Neural cell (in vitro differentiated cells): ENCODE measurements at regions not wholly inside any gene's neighbourhood (a gene's known extent, or its start where the extent isn't known, plus 50 kb on each side); places are given as distances from the start of the nearest gene placed in this dataset.
A peak's percentile ranks its signal among the peaks of the same experiment; 100 is the strongest.

Source experiments
- H2AFZ ChIP-seq: fragments of 200-600, 300-800 bp; sonication (generic), shearing (Covaris generic); 2 replicates; pipeline ENCODE4 v1.6.0; 2014; ENCODE audit warnings: low read depth, mild to moderate bottlenecking, antibody characterized with exemption, low read length, moderate library complexity
- H3F3A ChIP-seq: fragments of 200-600 bp; shearing (Covaris generic); 2 replicates; pipeline ENCODE4 v1.6.1; 2016; ENCODE audit warnings: mild to moderate bottlenecking, moderate library complexity, mixed read lengths, antibody characterized with exemption, low read length; ENCODE audit not compliant: insufficient read depth, poor library complexity, severe bottlenecking
- H3K27ac ChIP-seq: fragments of 200-600, 300-800 bp; sonication (generic), shearing (Covaris generic); 2 replicates; pipeline ENCODE4 v1.5.1; 2014; ENCODE audit warnings: mild to moderate bottlenecking, low read length, moderate library complexity
- H3K27me3 ChIP-seq: fragments of 300-800, 200-600 bp; sonication (generic), shearing (Covaris generic); 2 replicates; pipeline ENCODE4 v1.6.0; 2014; ENCODE audit warnings: mild to moderate bottlenecking, low read depth, low read length, moderate library complexity; ENCODE audit not compliant: insufficient read depth
- H3K36me3 ChIP-seq: fragments of 300-800, 200-600 bp; sonication (generic), shearing (Covaris generic); 2 replicates; pipeline ENCODE4 v1.5.1; 2014; ENCODE audit warnings: mild to moderate bottlenecking, antibody characterized with exemption, low read length, moderate library complexity; ENCODE audit not compliant: insufficient read depth
- H3K4me2 ChIP-seq: fragments of 300-800, 200-600 bp; sonication (generic), shearing (Covaris generic); 2 replicates; pipeline ENCODE4 v1.6.0; 2014; ENCODE audit warnings: mild to moderate bottlenecking, low read length
- H3K4me3 ChIP-seq: fragments of 300-800, 200-600 bp; sonication (generic), shearing (Covaris generic); 2 replicates; pipeline ENCODE4 v1.5.1; 2014; ENCODE audit warnings: mild to moderate bottlenecking, low read length, moderate library complexity
- H3K79me2 ChIP-seq: fragments of 200-600 bp; shearing (Covaris generic); replicated peaks from 2 replicates; pipeline ENCODE4 v1.6.0; 2014; ENCODE audit warnings: mild to moderate bottlenecking, low read length, moderate library complexity; ENCODE audit not compliant: insufficient read depth
- H3K9ac ChIP-seq: fragments of 300-800, 200-600 bp; sonication (generic), shearing (Covaris generic); 2 replicates; pipeline ENCODE4 v1.6.1; 2016; ENCODE audit warnings: mild to moderate bottlenecking, low read length, mixed read lengths
- H3K9me2 ChIP-seq: fragments of 200-600 bp; shearing (Covaris generic); 2 replicates; pipeline ENCODE4 v1.6.1; 2016; ENCODE audit warnings: mild to moderate bottlenecking, low read length, mixed read lengths; ENCODE audit not compliant: insufficient read depth
- H3K9me3 ChIP-seq: fragments of 200-600, 300-800 bp; sonication (generic), shearing (Covaris generic); 2 replicates; pipeline ENCODE4 v1.6.1; 2016; ENCODE audit warnings: mild to moderate bottlenecking, mixed run types, low read length, moderate library complexity, mixed read lengths
- H4K20me1 ChIP-seq: fragments of 200-600 bp; shearing (Covaris generic); 2 replicates; pipeline ENCODE4 v1.6.1; 2016; ENCODE audit warnings: mild to moderate bottlenecking, mixed run types; ENCODE audit not compliant: insufficient read depth
- CTCF ChIP-seq: fragments of 450-650 bp; IDR thresholded peaks from 2 replicates; pipeline ENCODE4 v1.5.1; 2014; ENCODE audit warnings: antibody characterized with exemption, mild to moderate bottlenecking, moderate library complexity; ENCODE audit not compliant: poor library complexity, severe bottlenecking
- EP300 ChIP-seq: fragments of 450-650 bp; conservative IDR thresholded peaks from 2 replicates; pipeline ENCODE4 v1.6.1; 2014; ENCODE audit warnings: antibody characterized with exemption, mild to moderate bottlenecking, moderate library complexity; ENCODE audit not compliant: poor library complexity, severe bottlenecking
- EZH2 ChIP-seq: fragments of 200-600, 300-800 bp; shearing (Covaris generic), sonication (generic); IDR thresholded peaks from 2 replicates; pipeline ENCODE4 v1.6.1; 2014; ENCODE audit warnings: antibody characterized with exemption, low read length, borderline replicate concordance, mild to moderate bottlenecking; ENCODE audit not compliant: insufficient read depth, poor library complexity, severe bottlenecking
- POLR2AphosphoS5 ChIP-seq: IDR thresholded peaks from 2 replicates; pipeline ENCODE4 v1.6.1; 2012
- SMC3 ChIP-seq: fragments of 450-650 bp; conservative IDR thresholded peaks from 2 replicates; pipeline ENCODE4 v1.6.1; 2014; ENCODE audit warnings: antibody characterized with exemption, mild to moderate bottlenecking, moderate library complexity; ENCODE audit not compliant: poor library complexity
- TAF1 ChIP-seq: IDR thresholded peaks from 2 replicates; pipeline ENCODE4 v1.6.1; 2012; ENCODE audit warnings: low read depth
- TF ChIP-seq, protein P1 (sequence below): IDR thresholded peaks from 2 replicates; pipeline ENCODE4 v1.6.1; 2012; ENCODE audit warnings: borderline replicate concordance

GRCh38 chr2:83420993-83421392 lies 1038.1 kb downstream of the SUCLG1 start:
- H2AFZ ChIP-seq, result no peak overlapping the region
- H3K4me2 ChIP-seq, result no peak overlapping the region
- no peaks in the 10 kb centered on the region for H3K36me3 ChIP-seq
- H3F3A ChIP-seq, result no peaks in the 10 kb centered on the region
- H3K9me2 ChIP-seq, result no peaks in the 10 kb centered on the region
- no peak for TF ChIP-seq EP300
- TF ChIP-seq TAF1, result no peak
- TF ChIP-seq, protein P1, sequence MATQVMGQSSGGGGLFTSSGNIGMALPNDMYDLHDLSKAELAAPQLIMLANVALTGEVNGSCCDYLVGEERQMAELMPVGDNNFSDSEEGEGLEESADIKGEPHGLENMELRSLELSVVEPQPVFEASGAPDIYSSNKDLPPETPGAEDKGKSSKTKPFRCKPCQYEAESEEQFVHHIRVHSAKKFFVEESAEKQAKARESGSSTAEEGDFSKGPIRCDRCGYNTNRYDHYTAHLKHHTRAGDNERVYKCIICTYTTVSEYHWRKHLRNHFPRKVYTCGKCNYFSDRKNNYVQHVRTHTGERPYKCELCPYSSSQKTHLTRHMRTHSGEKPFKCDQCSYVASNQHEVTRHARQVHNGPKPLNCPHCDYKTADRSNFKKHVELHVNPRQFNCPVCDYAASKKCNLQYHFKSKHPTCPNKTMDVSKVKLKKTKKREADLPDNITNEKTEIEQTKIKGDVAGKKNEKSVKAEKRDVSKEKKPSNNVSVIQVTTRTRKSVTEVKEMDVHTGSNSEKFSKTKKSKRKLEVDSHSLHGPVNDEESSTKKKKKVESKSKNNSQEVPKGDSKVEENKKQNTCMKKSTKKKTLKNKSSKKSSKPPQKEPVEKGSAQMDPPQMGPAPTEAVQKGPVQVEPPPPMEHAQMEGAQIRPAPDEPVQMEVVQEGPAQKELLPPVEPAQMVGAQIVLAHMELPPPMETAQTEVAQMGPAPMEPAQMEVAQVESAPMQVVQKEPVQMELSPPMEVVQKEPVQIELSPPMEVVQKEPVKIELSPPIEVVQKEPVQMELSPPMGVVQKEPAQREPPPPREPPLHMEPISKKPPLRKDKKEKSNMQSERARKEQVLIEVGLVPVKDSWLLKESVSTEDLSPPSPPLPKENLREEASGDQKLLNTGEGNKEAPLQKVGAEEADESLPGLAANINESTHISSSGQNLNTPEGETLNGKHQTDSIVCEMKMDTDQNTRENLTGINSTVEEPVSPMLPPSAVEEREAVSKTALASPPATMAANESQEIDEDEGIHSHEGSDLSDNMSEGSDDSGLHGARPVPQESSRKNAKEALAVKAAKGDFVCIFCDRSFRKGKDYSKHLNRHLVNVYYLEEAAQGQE, result no peak
- no peak for TF ChIP-seq CTCF
- TF ChIP-seq SMC3, result no peak
- no peak for TF ChIP-seq EZH2
- peaks cover 7% of the 10 kb centered on the region for H3K9me3 ChIP-seq
- H3K4me3 ChIP-seq, result no peak overlapping the region
- H4K20me1 ChIP-seq, result no peaks in the 10 kb centered on the region
- no peak overlapping the region for H3K27ac ChIP-seq
- H3K9ac ChIP-seq, result no peak overlapping the region
- H3K79me2 ChIP-seq, result no peaks in the 10 kb centered on the region
- H3K27me3 ChIP-seq, result no peaks in the 10 kb centered on the region

- H3K9ac ChIP-seq, result no peak overlapping the region
- H3K9me2 ChIP-seq, result no peaks in the 10 kb centered on the region
- no peak overlapping the region for H3K27ac ChIP-seq
- no peaks in the 10 kb centered on the region for H4K20me1 ChIP-seq
- H3K4me3 ChIP-seq, result no peak overlapping the region
- H3F3A ChIP-seq, result no peaks in the 10 kb centered on the region
- H2AFZ ChIP-seq, result no peak overlapping the region
- H3K27me3 ChIP-seq, result no peaks in the 10 kb centered on the region
- no peaks in the 10 kb centered on the region for H3K79me2 ChIP-seq
- no peaks in the 10 kb centered on the region for H3K36me3 ChIP-seq
- no peak overlapping the region for H3K4me2 ChIP-seq
- peak; percentile 80 for TF ChIP-seq EP300
- TF ChIP-seq POLR2AphosphoS5, result peak; percentile 68
- TF ChIP-seq SMC3, result no peak
- TF ChIP-seq, protein P1, result no peak
- H3K9me3 ChIP-seq, result no peaks in the 10 kb centered on the region
These were observed 1064.8 kb downstream of the SUCLG1 start for GRCh38 chr2:83394134-83394904.
